GM21381 (cell line): ENCODE measurements at regions not wholly inside any gene's neighbourhood (a gene's known extent, or its start where the extent isn't known, plus 50 kb on each side); places are given as distances from the start of the nearest gene placed in this dataset.
"Not testable (repeated sequence)": the region's sequence is repeated elsewhere in the genome, so short reads cannot be mapped to it uniquely, and the experiment has no call there.

ENCODE experiments used
- ATAC-seq: cut with Tn5 transposase; IDR thresholded peaks from one replicate; pipeline ENCODE4 v1.9.1; 2021; ENCODE audit warnings: mild to moderate bottlenecking, moderate library complexity; ENCODE audit not compliant: unreplicated experiment

DNA sequence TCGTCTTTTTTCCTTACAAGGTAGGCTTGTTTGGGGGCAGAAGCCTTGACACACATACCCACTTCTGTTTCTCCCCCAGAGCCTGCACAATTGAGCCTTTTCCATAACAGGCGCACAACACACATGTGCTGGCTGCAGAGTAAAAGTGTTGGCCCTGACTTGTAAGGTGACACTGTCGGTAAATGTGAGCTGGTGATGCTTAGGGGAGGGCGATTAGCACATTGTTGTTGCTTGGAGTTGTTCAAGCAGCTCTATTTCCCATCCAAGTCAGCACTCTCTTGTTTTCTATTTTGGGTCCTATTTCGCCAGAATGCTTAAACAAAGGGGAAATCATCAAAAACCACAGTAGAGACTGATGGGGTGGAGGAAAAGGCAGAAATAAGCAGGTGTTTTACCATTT lies 51.9 kb upstream of the PTPRJ start:
- no peak for ATAC-seq

GRCh38 chr11:47924184-47924691 lies 56.1 kb upstream of the PTPRJ start:
- ATAC-seq = no peak

- no peak for ATAC-seq
Measured at GRCh38 chr11:47923667-47924066, 56.7 kb upstream of the PTPRJ start.

GRCh38 chr11:47921080-47921555 lies 59.2 kb upstream of the PTPRJ start:
- ATAC-seq = not testable (repeated sequence)

- ATAC-seq = no peak
Measured at GRCh38 chr11:47918882-47919495, 61.4 kb upstream of the PTPRJ start.

- no peak for ATAC-seq
Measured at GRCh38 chr11:47918370-47918690, 62.0 kb upstream of the PTPRJ start.

DNA sequence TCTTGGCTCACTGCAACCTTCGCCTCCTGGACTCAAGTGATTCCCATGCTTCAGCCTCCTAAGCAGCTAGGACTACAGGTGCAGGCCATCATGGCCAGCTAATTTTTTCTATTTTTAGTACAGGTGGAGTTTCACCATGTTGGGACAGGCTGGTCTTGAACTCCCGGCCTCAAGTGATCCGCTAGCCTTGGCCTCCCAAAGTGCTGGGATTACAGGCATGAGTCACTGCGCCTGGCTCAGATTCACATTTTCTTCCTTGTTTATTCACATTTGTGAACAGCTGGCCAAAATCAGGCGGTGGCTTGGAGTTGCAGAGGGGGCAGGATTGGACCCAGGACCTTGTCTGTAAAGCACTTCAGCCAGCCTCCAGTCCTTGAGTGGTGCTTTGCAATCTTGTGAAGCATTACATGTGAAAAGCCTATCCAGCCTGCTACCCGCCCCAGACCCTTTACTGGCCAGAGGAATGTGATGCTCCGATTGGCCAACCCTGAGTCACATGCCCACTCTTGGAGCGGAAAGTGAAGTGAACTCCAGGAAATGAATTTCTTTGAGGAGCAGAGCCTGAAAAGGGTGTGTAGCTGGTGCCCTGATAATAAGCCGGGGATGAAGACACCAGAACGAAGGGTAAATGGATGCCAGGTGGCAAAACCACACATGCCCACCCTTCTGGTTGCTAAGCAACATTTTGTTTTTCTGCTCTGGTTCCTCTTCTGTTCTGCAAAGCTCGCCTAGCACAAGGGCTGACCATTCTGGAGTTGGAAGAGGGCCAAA lies 62.6 kb upstream of the PTPRJ start:
- no peak for ATAC-seq

- ATAC-seq = no peak
Measured at GRCh38 chr11:47916361-47916841, 64.0 kb upstream of the PTPRJ start.

- ATAC-seq = no peak
Measured at GRCh38 chr11:47915783-47916182, 64.6 kb upstream of the PTPRJ start.

- ATAC-seq = no peak
Measured at GRCh38 chr11:47915374-47915773, 65.0 kb upstream of the PTPRJ start.

DNA sequence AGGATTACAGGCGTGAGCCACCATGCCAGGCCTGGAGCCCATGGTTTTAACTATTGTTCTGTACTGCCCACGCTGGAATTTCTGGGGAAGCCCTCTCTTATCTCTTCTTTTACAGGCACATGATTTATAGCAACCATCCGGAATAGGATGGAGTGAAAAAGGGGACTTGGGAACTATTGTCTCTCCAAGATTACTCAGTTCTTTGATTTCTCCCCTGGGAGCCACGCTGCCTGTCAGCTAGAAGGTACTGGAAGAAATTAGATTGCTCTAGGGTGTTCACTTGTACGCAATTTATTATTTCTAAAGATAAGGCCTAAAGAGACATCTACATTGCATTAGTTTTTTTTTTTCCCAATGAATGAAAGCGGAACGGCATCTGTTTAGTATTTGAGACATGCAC lies 65.6 kb upstream of the PTPRJ start:
- no peak for ATAC-seq

DNA sequence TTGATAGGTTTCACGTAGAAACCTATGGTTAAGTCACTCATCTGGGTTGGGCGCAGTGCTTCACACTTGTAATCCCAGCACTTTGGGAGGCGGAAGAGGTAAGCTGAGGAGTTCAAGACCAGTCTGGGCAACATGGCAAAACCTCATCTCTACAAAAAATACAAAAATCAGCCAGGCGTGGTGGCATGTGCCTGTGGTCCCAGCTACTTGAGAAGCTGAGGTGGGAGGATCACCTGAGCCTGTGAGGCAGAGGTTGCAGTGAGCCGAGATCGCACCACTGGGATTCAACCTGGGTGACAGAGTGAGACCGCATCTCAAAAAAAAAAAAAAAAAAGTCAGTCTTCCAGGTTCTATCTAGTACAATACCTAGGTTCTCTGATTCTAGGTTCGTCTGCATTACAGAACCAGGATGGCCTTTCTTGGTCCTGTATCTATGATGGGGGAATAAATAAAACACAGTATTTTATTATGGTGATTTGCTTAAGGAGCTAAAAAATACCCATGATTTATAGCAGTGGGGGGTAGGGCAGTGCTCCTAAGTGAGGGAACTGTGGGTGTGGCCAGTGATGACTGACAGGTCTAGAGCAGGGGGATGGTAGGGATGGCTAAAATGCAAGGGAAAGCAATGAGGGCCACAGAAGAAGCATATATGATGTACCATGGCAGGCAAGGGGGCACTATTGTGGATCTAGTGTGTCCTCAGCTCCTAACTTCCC lies 65.5 kb upstream of the NUP160 start:
- ATAC-seq = no peak

GRCh38 chr11:47912843-47913437 lies 64.8 kb upstream of the NUP160 start:
- no peak for ATAC-seq

DNA sequence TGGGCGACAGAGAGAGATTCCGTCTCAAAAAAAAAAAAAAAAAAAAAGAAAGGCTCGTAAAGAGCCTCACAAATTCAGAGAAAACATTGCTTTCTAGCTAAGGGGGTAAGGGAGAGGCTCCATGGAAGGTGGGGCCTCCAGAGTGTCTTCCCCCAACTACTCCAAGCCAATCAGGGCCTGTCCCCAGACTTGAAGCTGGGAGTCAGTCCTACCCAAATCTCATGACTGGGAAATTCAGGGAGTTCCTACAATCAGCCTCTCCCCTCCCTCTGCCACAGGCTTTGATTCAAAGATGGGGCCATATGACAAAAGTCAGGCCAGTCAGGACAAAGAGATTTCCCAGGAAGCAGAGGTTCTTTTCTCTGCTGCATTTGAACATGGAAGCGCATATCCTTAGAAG lies 63.0 kb upstream of the NUP160 start:
- no peak for ATAC-seq

DNA sequence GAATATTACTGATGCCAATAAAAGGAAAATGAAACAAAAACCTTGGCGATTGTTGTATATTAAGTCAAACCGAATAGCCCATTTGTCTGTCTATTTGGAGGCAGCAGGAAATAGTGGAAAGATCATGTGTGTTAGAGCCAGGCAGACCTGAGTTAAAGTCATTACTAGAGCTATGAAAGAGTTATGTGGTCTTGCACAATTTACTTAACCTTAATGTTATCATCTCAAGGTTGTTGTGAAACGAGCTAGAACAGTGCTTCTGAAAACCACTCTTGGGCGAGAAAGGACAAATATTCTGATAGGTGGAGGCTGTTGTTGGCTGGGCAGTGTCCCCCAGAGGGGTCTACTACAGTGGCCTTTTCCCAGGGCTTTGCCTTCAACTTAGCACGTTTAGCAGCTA lies 60.0 kb upstream of the NUP160 start:
- no peak for ATAC-seq

GRCh38 chr11:47907499-47907898 lies 59.3 kb upstream of the NUP160 start:
- no peak for ATAC-seq

- no peak for ATAC-seq
Measured at GRCh38 chr11:47906066-47906465, 57.9 kb upstream of the NUP160 start.

DNA sequence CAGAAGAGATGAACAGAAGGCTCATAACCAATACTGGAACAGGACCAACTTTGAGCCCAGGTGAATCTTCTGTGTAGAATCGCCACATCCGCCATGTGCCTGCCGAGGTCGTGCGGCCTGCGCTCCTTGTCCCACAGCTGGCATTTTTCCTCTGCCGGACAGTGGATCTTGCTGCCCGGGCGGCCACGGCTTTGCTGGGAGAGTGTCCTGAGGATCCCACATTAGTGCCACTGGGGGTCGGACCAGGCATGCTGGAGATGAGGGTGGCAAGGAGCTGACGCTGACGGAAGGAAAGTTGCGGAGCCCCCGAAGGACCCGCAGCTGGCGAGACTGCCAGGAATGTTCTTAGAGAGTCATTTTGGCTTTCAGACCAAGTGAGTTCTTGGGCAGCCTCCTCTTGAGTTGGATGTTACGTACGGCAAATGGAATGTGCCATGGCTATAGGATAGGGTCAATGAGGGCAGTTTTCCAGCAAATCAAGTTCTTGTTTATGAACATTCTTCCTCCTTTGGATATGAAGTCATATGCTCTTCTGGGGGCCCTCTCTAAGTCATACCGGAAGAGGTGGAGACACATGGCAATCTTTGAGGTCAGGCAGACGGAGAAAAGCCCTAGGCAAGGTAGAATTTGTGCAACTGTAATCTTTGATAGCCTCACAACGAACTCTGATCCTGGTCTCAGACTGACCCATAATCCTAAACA lies 57.4 kb upstream of the NUP160 start:
- ATAC-seq = no peak

- no peak for ATAC-seq
Measured at GRCh38 chr11:47904808-47905207, 56.7 kb upstream of the NUP160 start.

GRCh38 chr11:47904048-47904447 lies 55.9 kb upstream of the NUP160 start:
- ATAC-seq = no peak

- peak; percentile 99 for ATAC-seq
Measured at GRCh38 chr11:47899801-47900200, 51.7 kb upstream of the NUP160 start.
